Endodermal cell (in vitro differentiated cells): ENCODE measurements at regions not wholly inside any gene's neighbourhood (a gene's known extent, or its start where the extent isn't known, plus 50 kb on each side); places are given as distances from the start of the nearest gene placed in this dataset.

Experiments used
- DNase-seq: peaks from one replicate; pipeline ENCODE4 v3.0.0-alpha.2; 2017
- H3K27ac ChIP-seq: 2 replicates; pipeline ENCODE4 v1.5.1; 2013; ENCODE audit warnings: mild to moderate bottlenecking, low read depth, low read length, moderate library complexity
- H3K27me3 ChIP-seq: 2 replicates; pipeline ENCODE4 v1.6.1; 2013; ENCODE audit warnings: mild to moderate bottlenecking, low read length, moderate library complexity; ENCODE audit not compliant: insufficient read depth, control insufficient read depth, poor library complexity, severe bottlenecking
- H3K36me3 ChIP-seq: 2 replicates; pipeline ENCODE4 v1.7.0; 2013; ENCODE audit warnings: mild to moderate bottlenecking, low read length, moderate library complexity; ENCODE audit not compliant: control insufficient read depth, insufficient read depth
- H3K4me1 ChIP-seq: one replicate; pipeline ENCODE4 v1.7.0; 2013; ENCODE audit warnings: low read length; ENCODE audit not compliant: control insufficient read depth, insufficient read depth
- H3K4me3 ChIP-seq: 2 replicates; pipeline ENCODE4 v1.5.1; 2013; ENCODE audit warnings: mild to moderate bottlenecking, low read length, moderate library complexity
- H3K9ac ChIP-seq: 2 replicates; pipeline ENCODE4 v1.6.1; 2013; ENCODE audit warnings: mild to moderate bottlenecking, low read length, moderate library complexity; ENCODE audit not compliant: poor library complexity, severe bottlenecking; ENCODE audit errors: extremely low read depth
- H3K9me3 ChIP-seq: 2 replicates; pipeline ENCODE4 v1.6.1; 2013; ENCODE audit warnings: mild to moderate bottlenecking, low read length, moderate library complexity; ENCODE audit not compliant: control insufficient read depth
- H3K27ac Mint-ChIP-seq: 2 replicates; pipeline ENCODE4 v1.8.0; 2020; ENCODE audit warnings: mixed read lengths
- H3K27me3 Mint-ChIP-seq: 2 replicates; pipeline ENCODE4 v1.8.0; 2021; ENCODE audit warnings: mild to moderate bottlenecking, mixed read lengths; ENCODE audit not compliant: insufficient read depth
- H3K36me3 Mint-ChIP-seq: 2 replicates; pipeline ENCODE4 v1.8.0; 2020; ENCODE audit warnings: low read depth, mixed read lengths
- H3K4me1 Mint-ChIP-seq: 2 replicates; pipeline ENCODE4 v1.8.0; 2020; ENCODE audit warnings: mixed read lengths
- H3K4me3 Mint-ChIP-seq: 2 replicates; pipeline ENCODE4 v1.8.0; 2020; ENCODE audit warnings: mild to moderate bottlenecking, moderate library complexity, mixed read lengths
- H3K9me3 Mint-ChIP-seq: 2 replicates; pipeline ENCODE4 v1.8.0; 2020; ENCODE audit warnings: mild to moderate bottlenecking, mixed read lengths
- CTCF ChIP-seq: fragments of 200-600 bp; sonication (generic); conservative IDR thresholded peaks from 2 replicates; pipeline ENCODE4 v1.5.0; 2021; ENCODE audit warnings: antibody characterized with exemption, mild to moderate bottlenecking
- WGBS, 2 experiments: methylation state at CpG; one replicate each; pipeline versions ENCODE4 v1.1.5 to v1.1.7; 2013; ENCODE audit warnings: missing lambda C conversion rate in 2 of 2, mixed read lengths in 1 of 2; ENCODE audit not compliant: insufficient coverage in 1 of 2, insufficient read length in 1 of 2; 5-methylcytosine and 5-hydroxymethylcytosine counted together

- Mint-ChIP-seq H3K36me3 (peaks cover 3% of the 10 kb centered on the region), H3K4me3 (peak overlapping the region; percentile 14), H3K27ac (peak overlapping the region; percentile 49), H3K27me3 (no peaks in the 10 kb centered on the region), H3K4me1 (peaks cover 64% of the 10 kb centered on the region), H3K9me3 (no peaks in the 10 kb centered on the region)
- no peak for DNase-seq
- no peak for TF ChIP-seq CTCF
- no peak overlapping the region for H3K27ac ChIP-seq
- peaks cover 4% of the 10 kb centered on the region for H3K36me3 ChIP-seq
- H3K4me3 ChIP-seq, result peak overlapping the region; percentile 14
- no peaks in the 10 kb centered on the region for H3K9me3 ChIP-seq
- WGBS, 2 experiments, result 52 to 93% methylated on average over 2 to 3 of the region's 3 CpGs
- H3K9ac ChIP-seq, result no peak overlapping the region
- peaks cover 3% of the 10 kb centered on the region for H3K4me1 ChIP-seq
- no peaks in the 10 kb centered on the region for H3K27me3 ChIP-seq
Measured at GRCh38 chr11:129259931-129260348, 67.8 kb upstream of the ARHGAP32 start.

- Histone ChIP-seq H3K4me3 (no peak overlapping the region), H3K36me3 (peaks cover 4% of the 10 kb centered on the region), H3K27me3 (no peaks in the 10 kb centered on the region), H3K9ac (no peak overlapping the region), H3K27ac (no peak overlapping the region), H3K9me3 (no peaks in the 10 kb centered on the region), H3K4me1 (peaks cover 10% of the 10 kb centered on the region)
- no peak overlapping the region for H3K4me3 Mint-ChIP-seq
- peak overlapping the region; percentile 37 for H3K27ac Mint-ChIP-seq
- TF ChIP-seq CTCF, result no peak
- no peak for DNase-seq
- peaks cover 3% of the 10 kb centered on the region for H3K36me3 Mint-ChIP-seq
- WGBS, 2 experiments, result 69 to 71% methylated on average over 5 of the region's 5 CpGs
- no peaks in the 10 kb centered on the region for H3K9me3 Mint-ChIP-seq
- peaks cover 70% of the 10 kb centered on the region for H3K4me1 Mint-ChIP-seq
- H3K27me3 Mint-ChIP-seq, result no peaks in the 10 kb centered on the region
Measured at GRCh38 chr11:129258205-129258604, 66.1 kb upstream of the ARHGAP32 start.

GRCh38 chr11:129257512-129257911 is 65.4 kb upstream of the ARHGAP32 start:
- DNase-seq, result no peak
- Mint-ChIP-seq H3K27me3 (no peaks in the 10 kb centered on the region), H3K27ac (no peak overlapping the region), H3K36me3 (no peaks in the 10 kb centered on the region), H3K4me3 (no peak overlapping the region), H3K4me1 (peaks cover 77% of the 10 kb centered on the region), H3K9me3 (no peaks in the 10 kb centered on the region)
- Histone ChIP-seq H3K4me3 (no peak overlapping the region), H3K27me3 (no peaks in the 10 kb centered on the region), H3K36me3 (no peaks in the 10 kb centered on the region), H3K9me3 (no peaks in the 10 kb centered on the region), H3K27ac (no peak overlapping the region), H3K4me1 (peaks cover 17% of the 10 kb centered on the region), H3K9ac (no peak overlapping the region)
- no peak for TF ChIP-seq CTCF
